ENCODE measurements at regions not wholly inside any gene's neighbourhood (a gene's known extent, or its start where the extent isn't known, plus 50 kb on each side); places are given as distances from the start of the nearest gene placed in this dataset.
"Not testable (repeated sequence)": the region's sequence is repeated elsewhere in the genome, so short reads cannot be mapped to it uniquely, and the experiment has no call there.

DNA sequence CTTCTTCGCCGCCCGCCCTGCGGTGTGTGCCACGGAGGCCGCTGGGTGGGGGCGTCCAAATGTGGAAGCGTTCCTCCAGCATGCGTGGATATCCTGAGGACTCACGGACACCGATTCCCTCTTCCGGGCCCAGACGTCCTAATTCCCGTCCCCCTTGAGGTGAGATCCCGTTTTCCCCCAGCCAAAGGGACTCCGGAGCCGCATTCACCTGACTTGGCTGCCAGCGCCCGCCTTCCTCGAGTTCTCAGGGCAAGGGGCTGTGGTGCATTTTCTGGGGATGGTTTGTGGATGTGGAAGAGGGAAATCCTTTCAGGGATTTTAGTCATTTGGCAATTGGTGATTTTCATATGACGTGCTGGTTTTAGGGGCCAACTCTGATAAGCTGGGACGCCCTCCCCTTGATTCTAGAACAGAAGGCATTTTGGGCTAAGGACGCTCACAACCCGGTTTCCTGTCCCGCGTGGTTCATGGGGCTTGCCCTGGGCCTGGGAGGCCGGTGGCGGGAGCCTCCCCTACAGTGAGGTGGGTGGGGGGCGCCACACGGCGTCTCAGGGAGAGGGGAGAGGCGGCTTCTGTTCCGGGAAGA is 165.4 kb downstream of the ACTR3B start:
- Histone ChIP-seq H3K27me3 (no peaks in the 10 kb centered on the region), H3K4me3 (peak overlapping the region in 1 of 2 donors; percentile 20), H3K9me3 (no peaks in the 10 kb centered on the region), H3K36me3 (no peaks in the 10 kb centered on the region), H3K4me1 (no peaks in the 10 kb centered on the region), H3K27ac (no peak overlapping the region)
- no peak for TF ChIP-seq CTCF (IDR thresholded peaks at IDR 0.05)
- no peak for TF ChIP-seq POLR2A (IDR thresholded peaks at IDR 0.05)
- no peak for DNase-seq
- intact Hi-C loops (cut with DNase I; ENCODE audit: low total_unique reads) = no loop called here

- intact Hi-C loops (cut with DNase I; ENCODE audit: low total_unique reads) = no loop called here
- H3K36me3 ChIP-seq = no peaks in the 10 kb centered on the region
- no peaks in the 10 kb centered on the region for H3K27me3 ChIP-seq
- no peak for DNase-seq
- no peaks in the 10 kb centered on the region for H3K4me1 ChIP-seq
- peak overlapping the region in 1 of 2 donors; percentile 20 for H3K4me3 ChIP-seq
- no peak overlapping the region for H3K27ac ChIP-seq
- TF ChIP-seq CTCF (IDR thresholded peaks at IDR 0.05) (no peak), POLR2A (IDR thresholded peaks at IDR 0.05) (no peak)
- H3K9me3 ChIP-seq = no peaks in the 10 kb centered on the region
Observed at GRCh38 chr7:152925412-152926147, 166.0 kb downstream of the ACTR3B start.

- Histone ChIP-seq H3K4me3 (no peak overlapping the region), H3K9me3 (no peaks in the 10 kb centered on the region), H3K27me3 (no peaks in the 10 kb centered on the region), H3K36me3 (no peaks in the 10 kb centered on the region), H3K4me1 (no peaks in the 10 kb centered on the region), H3K27ac (no peak overlapping the region)
- no peak for DNase-seq
- intact Hi-C loops (cut with DNase I; ENCODE audit: low total_unique reads) = no loop called here
- no peak for TF ChIP-seq CTCF (IDR thresholded peaks at IDR 0.05)
- no peak for TF ChIP-seq POLR2A (IDR thresholded peaks at IDR 0.05)
Observed at GRCh38 chr7:152931633-152932032, 172.1 kb downstream of the ACTR3B start.

- no peaks in the 10 kb centered on the region for H3K36me3 ChIP-seq
- DNase-seq = no peak
- no peaks in the 10 kb centered on the region for H3K27me3 ChIP-seq
- TF ChIP-seq CTCF (IDR thresholded peaks at IDR 0.05) (no peak), POLR2A (IDR thresholded peaks at IDR 0.05) (no peak)
- intact Hi-C loops (cut with DNase I; ENCODE audit: low total_unique reads) = no loop called here
- no peak overlapping the region for H3K27ac ChIP-seq
- H3K9me3 ChIP-seq = no peaks in the 10 kb centered on the region
- no peak overlapping the region for H3K4me3 ChIP-seq
- H3K4me1 ChIP-seq = no peaks in the 10 kb centered on the region
Observed at GRCh38 chr7:152937282-152937681, 177.7 kb downstream of the ACTR3B start.

- DNase-seq; H3K4me1 ChIP-seq; H3K4me3 ChIP-seq; H3K27ac ChIP-seq; H3K36me3 ChIP-seq; H3K9me3 ChIP-seq; H3K27me3 ChIP-seq; intact Hi-C loops (cut with DNase I; ENCODE audit: low total_unique reads): not testable (repeated sequence)
Observed at GRCh38 chr7:152946616-152947015, 187.1 kb downstream of the ACTR3B start.
